ENCODE measurements at regions not wholly inside any gene's neighbourhood (a gene's known extent, or its start where the extent isn't known, plus 50 kb on each side); places are given as distances from the start of the nearest gene placed in this dataset.
"Not testable (repeated sequence)": the region's sequence is repeated elsewhere in the genome, so short reads cannot be mapped to it uniquely, and the experiment has no call there.

DNA sequence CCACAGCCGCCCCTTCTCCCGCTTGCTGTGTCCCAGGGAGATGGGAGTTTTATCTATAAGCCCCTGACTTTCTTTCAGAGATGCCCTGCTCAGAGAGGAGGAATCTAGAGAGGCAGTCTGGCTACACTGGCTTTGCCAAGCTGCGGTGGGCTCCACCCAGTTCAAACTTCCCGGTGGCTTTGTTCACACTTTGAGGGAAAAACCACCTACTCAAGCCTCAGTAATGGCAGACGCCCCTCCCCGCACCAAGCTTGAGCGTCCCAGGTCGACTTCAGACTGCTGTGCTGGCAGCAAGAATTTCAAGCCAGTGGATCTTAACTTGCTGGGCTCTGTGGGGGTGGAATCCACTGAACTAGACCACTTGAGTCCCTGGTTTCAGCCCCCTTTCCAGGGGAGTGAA, 162.2 kb upstream of the MAGEB16 start:
- TF ChIP-seq, protein P1, sequence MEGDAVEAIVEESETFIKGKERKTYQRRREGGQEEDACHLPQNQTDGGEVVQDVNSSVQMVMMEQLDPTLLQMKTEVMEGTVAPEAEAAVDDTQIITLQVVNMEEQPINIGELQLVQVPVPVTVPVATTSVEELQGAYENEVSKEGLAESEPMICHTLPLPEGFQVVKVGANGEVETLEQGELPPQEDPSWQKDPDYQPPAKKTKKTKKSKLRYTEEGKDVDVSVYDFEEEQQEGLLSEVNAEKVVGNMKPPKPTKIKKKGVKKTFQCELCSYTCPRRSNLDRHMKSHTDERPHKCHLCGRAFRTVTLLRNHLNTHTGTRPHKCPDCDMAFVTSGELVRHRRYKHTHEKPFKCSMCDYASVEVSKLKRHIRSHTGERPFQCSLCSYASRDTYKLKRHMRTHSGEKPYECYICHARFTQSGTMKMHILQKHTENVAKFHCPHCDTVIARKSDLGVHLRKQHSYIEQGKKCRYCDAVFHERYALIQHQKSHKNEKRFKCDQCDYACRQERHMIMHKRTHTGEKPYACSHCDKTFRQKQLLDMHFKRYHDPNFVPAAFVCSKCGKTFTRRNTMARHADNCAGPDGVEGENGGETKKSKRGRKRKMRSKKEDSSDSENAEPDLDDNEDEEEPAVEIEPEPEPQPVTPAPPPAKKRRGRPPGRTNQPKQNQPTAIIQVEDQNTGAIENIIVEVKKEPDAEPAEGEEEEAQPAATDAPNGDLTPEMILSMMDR (IDR thresholded peaks at IDR 0.05): not testable (repeated sequence)
- TF ChIP-seq POLR2AphosphoS5 (IDR thresholded peaks at IDR 0.05): not testable (repeated sequence)

Data from prostate gland (tissue), 2 donors.